ENCODE measurements at regions not wholly inside any gene's neighbourhood (a gene's known extent, or its start where the extent isn't known, plus 50 kb on each side); places are given as distances from the start of the nearest gene placed in this dataset.

- TF ChIP-seq REST (IDR thresholded peaks at IDR 0.05; ENCODE audit: low read depth) = no peak
- no peak for TF ChIP-seq CTCF (IDR thresholded peaks at IDR 0.05 in 2 of 3, conservative IDR thresholded peaks at IDR 0.05 in 1 of 3; ENCODE audit: borderline replicate concordance in 1 of 3, insufficient read depth in 1 of 3, low read depth in 2 of 3, low read length in 2 of 3)
- no peak for TF ChIP-seq POLR2A (IDR thresholded peaks at IDR 0.05; ENCODE audit: borderline replicate concordance, extremely low read depth, insufficient read depth, insufficient read length)
Observed at GRCh38 chr2:183259921-183260320, 135.7 kb downstream of the NUP35 start (continued).

GRCh38 chr2:183260527-183260926 is 136.3 kb downstream of the NUP35 start:
- Histone ChIP-seq H3K9me3 (ENCODE audit: control insufficient read depth in 1 of 2, insufficient read depth in 1 of 2, low read depth in 1 of 2, low read length in 2 of 2) (no peaks in the 10 kb centered on the region), H3K36me3 (ENCODE audit: control insufficient read depth in 1 of 2, insufficient read depth in 2 of 2, low read length in 2 of 2) (no peaks in the 10 kb centered on the region), H4K20me1 (ENCODE audit: insufficient read depth) (no peaks in the 10 kb centered on the region), H3K9me2 (ENCODE audit: insufficient read depth) (no peaks in the 10 kb centered on the region), H2AFZ (ENCODE audit: low read depth, low read length, poor library complexity, severe bottlenecking) (no peak overlapping the region), H3K9ac (ENCODE audit: low read length) (no peak overlapping the region), H3K4me1 (ENCODE audit: control insufficient read depth in 1 of 2, insufficient read depth in 2 of 2, low read length in 2 of 2) (no peaks in the 10 kb centered on the region), H3K79me2 (ENCODE audit: insufficient read depth, low read length) (no peaks in the 10 kb centered on the region), H3K4me3 (replicated peaks in 1 of 2; ENCODE audit: low read depth in 1 of 2, low read length in 2 of 2) (no peak overlapping the region), H3K27ac (ENCODE audit: low read depth, low read length) (no peak overlapping the region), H3K4me2 (ENCODE audit: low read length) (no peak overlapping the region), H3K27me3 (ENCODE audit: insufficient read depth, low read length) (no peaks in the 10 kb centered on the region)
- DNase-seq (ENCODE audit: low read depth, low spot score) (no peak), ATAC-seq (no peak)
- no TSS peak for BruUV-seq (replicated peaks)
- ChIA-PET RAD21 (ENCODE audit: low non-redundant PET in 1 of 2, low total read pairs in 2 of 2, uncharacterized antibody in 2 of 2, unreplicated experiment in 2 of 2) (no interaction called here), POLR2A (no interaction called here), CTCF (no interaction called here)
- intact Hi-C loops (cut with micrococcal nuclease) = no loop called here
- TF ChIP-seq REST (IDR thresholded peaks at IDR 0.05; ENCODE audit: low read depth) (no peak), TCF7L2 (IDR thresholded peaks at IDR 0.05; ENCODE audit: borderline replicate concordance, extremely low read depth, insufficient read depth, insufficient read length) (no peak), YY1 (IDR thresholded peaks at IDR 0.05; ENCODE audit: extremely low read depth, insufficient replicate concordance, low read depth, low read length) (no peak), ATF3 (IDR thresholded peaks at IDR 0.05) (no peak), ZFX (IDR thresholded peaks at IDR 0.05) (no peak), JUND (IDR thresholded peaks at IDR 0.05) (no peak), ELF1 (IDR thresholded peaks at IDR 0.05; ENCODE audit: borderline replicate concordance, low read depth) (no peak), ZBTB33 (IDR thresholded peaks at IDR 0.05; ENCODE audit: extremely low read depth, insufficient replicate concordance, low read length) (no peak), SIN3A (IDR thresholded peaks at IDR 0.05; ENCODE audit: low read depth) (no peak), EZH2 (IDR thresholded peaks at IDR 0.05) (no peak), ZNF274 (IDR thresholded peaks at IDR 0.05; ENCODE audit: low read depth, low read length) (no peak), EGR1 (IDR thresholded peaks at IDR 0.05; ENCODE audit: low read depth) (no peak)
